ENCODE measurements at regions not wholly inside any gene's neighbourhood (a gene's known extent, or its start where the extent isn't known, plus 50 kb on each side); places are given as distances from the start of the nearest gene placed in this dataset.

GRCh38 chr13:99661791-99662190, 160.5 kb downstream of the TM9SF2 start:
- Histone ChIP-seq H3K27me3 (no peaks in the 10 kb centered on the region), H3K4me3 (no peak overlapping the region)

GRCh38 chr13:99659866-99660554, 158.7 kb downstream of the TM9SF2 start:
- H3K9me3 ChIP-seq, result no peaks in the 10 kb centered on the region
- intact Hi-C loops (cut with DNase I), result loop anchor here (5.0 kb wide), 1 partner anchor 427 kb away; the partner anchor contains the start of gene PCCA
- H3K4me1 ChIP-seq, result peaks cover 0 to 5% of the 10 kb centered on the region in 2 donors
- TF ChIP-seq, protein P1, sequence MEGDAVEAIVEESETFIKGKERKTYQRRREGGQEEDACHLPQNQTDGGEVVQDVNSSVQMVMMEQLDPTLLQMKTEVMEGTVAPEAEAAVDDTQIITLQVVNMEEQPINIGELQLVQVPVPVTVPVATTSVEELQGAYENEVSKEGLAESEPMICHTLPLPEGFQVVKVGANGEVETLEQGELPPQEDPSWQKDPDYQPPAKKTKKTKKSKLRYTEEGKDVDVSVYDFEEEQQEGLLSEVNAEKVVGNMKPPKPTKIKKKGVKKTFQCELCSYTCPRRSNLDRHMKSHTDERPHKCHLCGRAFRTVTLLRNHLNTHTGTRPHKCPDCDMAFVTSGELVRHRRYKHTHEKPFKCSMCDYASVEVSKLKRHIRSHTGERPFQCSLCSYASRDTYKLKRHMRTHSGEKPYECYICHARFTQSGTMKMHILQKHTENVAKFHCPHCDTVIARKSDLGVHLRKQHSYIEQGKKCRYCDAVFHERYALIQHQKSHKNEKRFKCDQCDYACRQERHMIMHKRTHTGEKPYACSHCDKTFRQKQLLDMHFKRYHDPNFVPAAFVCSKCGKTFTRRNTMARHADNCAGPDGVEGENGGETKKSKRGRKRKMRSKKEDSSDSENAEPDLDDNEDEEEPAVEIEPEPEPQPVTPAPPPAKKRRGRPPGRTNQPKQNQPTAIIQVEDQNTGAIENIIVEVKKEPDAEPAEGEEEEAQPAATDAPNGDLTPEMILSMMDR (IDR thresholded peaks at IDR 0.05), result no peak
- H3K27me3 ChIP-seq, result no peaks in the 10 kb centered on the region
- DNase-seq (ENCODE audit: low spot score in 2 of 2), result no peak
- H3K27ac ChIP-seq, result no peak overlapping the region
- no peak overlapping the region for H3K4me3 ChIP-seq
- H3K36me3 ChIP-seq, result no peaks in the 10 kb centered on the region

More at GRCh38 chr13:99661791-99662190, 160.5 kb downstream of the TM9SF2 start:
- TF ChIP-seq, protein P1 (IDR thresholded peaks at IDR 0.05), result no peak
- no peak for DNase-seq (ENCODE audit: low spot score in 2 of 2)
- Histone ChIP-seq H3K9me3 (no peaks in the 10 kb centered on the region), H3K36me3 (no peaks in the 10 kb centered on the region), H3K27ac (no peak overlapping the region), H3K4me1 (peaks cover 0 to 5% of the 10 kb centered on the region in 2 donors)
- intact Hi-C loops (cut with DNase I), result no loop called here

- DNase-seq (ENCODE audit: low spot score in 2 of 2), result no peak
- intact Hi-C loops (cut with DNase I), result loop anchor here (5.0 kb wide), 1 partner anchor 428 kb away; the partner anchor contains the start of gene PCCA
- H3K36me3 ChIP-seq, result no peaks in the 10 kb centered on the region
- H3K9me3 ChIP-seq, result no peaks in the 10 kb centered on the region
- no peak overlapping the region for H3K4me3 ChIP-seq
- H3K4me1 ChIP-seq, result peaks cover 0 to 5% of the 10 kb centered on the region in 2 donors
- peak overlapping the region in 1 of 2 donors; percentile 87 for H3K27ac ChIP-seq
- TF ChIP-seq, protein P1 (IDR thresholded peaks at IDR 0.05), result no peak
- H3K27me3 ChIP-seq, result no peaks in the 10 kb centered on the region
Observed at GRCh38 chr13:99659226-99659625, 158.0 kb downstream of the TM9SF2 start.

DNA sequence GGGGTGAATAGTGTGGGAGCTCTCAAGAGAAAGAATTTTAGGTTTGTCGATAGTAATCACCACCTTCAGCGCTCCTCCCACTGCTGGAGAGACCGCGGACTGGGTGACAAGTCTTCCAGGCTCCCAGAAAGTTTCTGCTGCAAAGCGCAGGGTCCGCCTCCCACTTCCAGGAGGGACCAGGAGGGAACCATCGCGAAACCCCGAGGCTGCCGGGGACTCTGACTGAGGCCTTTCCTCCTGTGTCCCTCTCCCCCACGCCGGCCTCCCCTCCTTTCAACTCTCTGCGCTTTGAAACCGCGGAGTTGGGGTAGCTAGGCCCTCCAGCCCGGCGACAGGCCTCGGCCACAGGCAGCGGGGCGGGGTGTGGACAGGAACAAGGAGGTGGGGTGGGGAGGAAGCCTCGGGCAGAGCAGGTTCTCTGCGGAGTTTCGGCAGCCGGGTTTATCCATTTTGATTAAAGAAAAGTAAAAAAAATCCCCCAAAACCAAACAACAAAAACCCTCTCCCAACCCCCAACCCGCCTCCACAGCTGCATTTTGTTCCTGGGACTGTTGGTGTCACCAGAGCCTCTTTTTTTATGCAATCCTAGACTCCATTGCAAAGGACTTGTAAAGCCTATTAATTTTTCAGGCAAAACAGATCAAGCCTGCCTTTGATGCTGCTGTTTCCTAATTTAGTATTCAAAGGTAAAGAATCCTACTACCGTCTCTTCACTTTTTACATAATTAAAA, 157.2 kb downstream of the TM9SF2 start:
- intact Hi-C loops (cut with DNase I), result loop anchor here (5.0 kb wide), 1 partner anchor 429 kb away; the partner anchor contains the start of gene PCCA
- Histone ChIP-seq H3K4me1 (peaks cover 0 to 5% of the 10 kb centered on the region in 2 donors), H3K27me3 (no peaks in the 10 kb centered on the region), H3K9me3 (no peaks in the 10 kb centered on the region), H3K36me3 (no peaks in the 10 kb centered on the region), H3K4me3 (peak overlapping the region; percentile 42 to 77), H3K27ac (peak overlapping the region; percentile 58 to 87)
- DNase-seq (ENCODE audit: low spot score in 2 of 2), result peak in 1 of 2 donors; percentile 66
- TF ChIP-seq, protein P1 (IDR thresholded peaks at IDR 0.05), result peak in 1 of 3 experiments; percentile 56

DNA sequence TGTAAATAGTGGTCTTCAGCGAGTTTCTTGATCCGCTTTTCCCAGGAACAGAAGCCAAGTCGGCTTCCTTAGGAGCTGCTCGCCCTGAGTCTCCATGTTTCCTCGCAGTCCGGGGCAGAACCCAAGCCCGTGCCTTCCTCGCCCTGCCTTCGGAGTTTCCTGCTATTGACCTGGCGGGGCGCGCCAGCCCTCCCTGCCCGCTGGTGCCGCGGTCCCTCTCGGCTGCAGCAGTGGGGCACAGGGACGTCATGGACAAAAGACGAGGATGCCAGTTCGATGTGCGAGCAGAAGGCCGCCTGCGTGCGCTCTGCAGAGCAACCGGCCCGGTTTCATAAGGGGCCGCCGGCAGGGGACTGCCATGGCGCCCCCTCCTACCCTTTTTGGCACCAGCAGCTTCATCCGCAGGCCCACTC, 156.6 kb downstream of the TM9SF2 start:
- Histone ChIP-seq H3K4me3 (peak overlapping the region; percentile 42 to 77), H3K36me3 (no peaks in the 10 kb centered on the region), H3K27ac (peak overlapping the region; percentile 58 to 87), H3K9me3 (no peaks in the 10 kb centered on the region), H3K27me3 (no peaks in the 10 kb centered on the region), H3K4me1 (peaks cover 0 to 5% of the 10 kb centered on the region in 2 donors)
- intact Hi-C loops (cut with DNase I), result loop anchor here (2.0 to 5.0 kb wide), 3 partner anchors 41 to 577 kb away; partner anchors contain the start of gene PCCA
- no peak for DNase-seq (ENCODE audit: low spot score in 2 of 2)
- TF ChIP-seq, protein P1 (IDR thresholded peaks at IDR 0.05), result no peak
